Sigmoid colon (tissue), 4 donors: ENCODE measurements at regions not wholly inside any gene's neighbourhood (a gene's known extent, or its start where the extent isn't known, plus 50 kb on each side); places are given as distances from the start of the nearest gene placed in this dataset.

ENCODE experiments used
- EP300 ChIP-seq, 4 donors: sonication (generic); formaldehyde crosslinking; IDR thresholded peaks; one replicate each; pipeline ENCODE4 v1.6.1; 2017; ENCODE audit warnings: antibody characterized with exemption in 4 of 4
- POLR2A ChIP-seq, 2 donors: fragments of 450-650 bp; IDR thresholded peaks; one replicate each; pipeline ENCODE4 v1.6.1; 2016; ENCODE audit warnings: antibody characterized with exemption in 2 of 2, mild to moderate bottlenecking in 2 of 2, moderate library complexity in 2 of 2
- TF ChIP-seq, protein P1 (sequence below), 4 experiments: fragments of 450-650 bp in 3 of 4; fragments of 200-600 bp in 1 of 4; IDR thresholded peaks; one replicate each; pipeline ENCODE4 v1.5.1; 2016 to 2019; ENCODE audit warnings: antibody characterized with exemption in 4 of 4, mild to moderate bottlenecking in 3 of 4, moderate library complexity in 2 of 4

DNA sequence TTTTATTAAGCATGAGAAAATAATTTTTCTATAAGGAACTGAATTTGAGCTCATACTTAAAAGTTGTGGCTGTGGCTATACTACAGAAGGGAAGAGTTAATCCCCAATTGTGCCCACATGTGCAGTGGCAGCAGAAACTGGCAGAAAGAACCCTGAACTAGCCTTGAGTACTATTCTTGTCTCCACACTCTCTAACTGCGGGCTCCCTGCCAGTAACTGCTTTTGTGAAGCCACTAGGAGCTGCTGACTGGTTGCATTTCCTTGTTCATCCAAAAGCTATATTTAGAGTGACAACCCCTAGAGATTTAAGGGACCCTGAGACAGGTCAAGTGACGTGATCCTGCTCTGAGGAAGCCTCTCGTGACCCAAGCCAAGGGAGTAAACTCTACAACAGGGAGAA lies 238.6 kb downstream of the ELAVL2 start:
- TF ChIP-seq, protein P1, sequence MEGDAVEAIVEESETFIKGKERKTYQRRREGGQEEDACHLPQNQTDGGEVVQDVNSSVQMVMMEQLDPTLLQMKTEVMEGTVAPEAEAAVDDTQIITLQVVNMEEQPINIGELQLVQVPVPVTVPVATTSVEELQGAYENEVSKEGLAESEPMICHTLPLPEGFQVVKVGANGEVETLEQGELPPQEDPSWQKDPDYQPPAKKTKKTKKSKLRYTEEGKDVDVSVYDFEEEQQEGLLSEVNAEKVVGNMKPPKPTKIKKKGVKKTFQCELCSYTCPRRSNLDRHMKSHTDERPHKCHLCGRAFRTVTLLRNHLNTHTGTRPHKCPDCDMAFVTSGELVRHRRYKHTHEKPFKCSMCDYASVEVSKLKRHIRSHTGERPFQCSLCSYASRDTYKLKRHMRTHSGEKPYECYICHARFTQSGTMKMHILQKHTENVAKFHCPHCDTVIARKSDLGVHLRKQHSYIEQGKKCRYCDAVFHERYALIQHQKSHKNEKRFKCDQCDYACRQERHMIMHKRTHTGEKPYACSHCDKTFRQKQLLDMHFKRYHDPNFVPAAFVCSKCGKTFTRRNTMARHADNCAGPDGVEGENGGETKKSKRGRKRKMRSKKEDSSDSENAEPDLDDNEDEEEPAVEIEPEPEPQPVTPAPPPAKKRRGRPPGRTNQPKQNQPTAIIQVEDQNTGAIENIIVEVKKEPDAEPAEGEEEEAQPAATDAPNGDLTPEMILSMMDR (IDR thresholded peaks at IDR 0.05): no peak
- TF ChIP-seq EP300 (IDR thresholded peaks at IDR 0.05) (no peak), POLR2A (IDR thresholded peaks at IDR 0.05) (no peak)
